ENCODE measurements at regions not wholly inside any gene's neighbourhood (a gene's known extent, or its start where the extent isn't known, plus 50 kb on each side); places are given as distances from the start of the nearest gene placed in this dataset.
"Not testable (repeated sequence)": the region's sequence is repeated elsewhere in the genome, so short reads cannot be mapped to it uniquely, and the experiment has no call there.

GRCh38 chr1:243001003-243001402 is 254.1 kb downstream of the CEP170 start:
- not testable (repeated sequence) for H3K27me3 ChIP-seq (ENCODE audit: insufficient read depth, low read length, poor library complexity); H3K4me2 ChIP-seq (ENCODE audit: low read length); H3K36me3 ChIP-seq (ENCODE audit: control insufficient read depth, insufficient read depth, low read length); H2BK15ac ChIP-seq (replicated peaks; ENCODE audit: low read depth); H3K4me1 ChIP-seq (ENCODE audit: control insufficient read depth, low read depth, low read length); H3K9ac ChIP-seq (ENCODE audit: low read length); H2BK120ac ChIP-seq (ENCODE audit: low read depth, low read length); DNase-seq; H3K18ac ChIP-seq (ENCODE audit: low read length); H3K79me2 ChIP-seq (ENCODE audit: control insufficient read depth, insufficient read depth, low read length); H4K5ac ChIP-seq (ENCODE audit: low read length); H3K27ac ChIP-seq (ENCODE audit: low read depth, low read length); H3K79me1 ChIP-seq (ENCODE audit: low read length); H3K56ac ChIP-seq (ENCODE audit: low read length); H3K4me3 ChIP-seq (ENCODE audit: low read length); H4K8ac ChIP-seq (ENCODE audit: low read depth, low read length); H3K4ac ChIP-seq (ENCODE audit: low read depth, low read length); H3K23ac ChIP-seq (ENCODE audit: low read length); H2AK5ac ChIP-seq (ENCODE audit: low read length); H2BK5ac ChIP-seq (ENCODE audit: low read length)
- WGBS (ENCODE audit: extremely low coverage, insufficient coverage, low lambda C conversion rate) = no CpG with 5 or more reads among the region's 4 CpGs

- H3K4me3 ChIP-seq (ENCODE audit: low read length); H4K8ac ChIP-seq (ENCODE audit: low read depth, low read length); H3K27me3 ChIP-seq (ENCODE audit: insufficient read depth, low read length, poor library complexity); DNase-seq; H2BK120ac ChIP-seq (ENCODE audit: low read depth, low read length); H3K4me2 ChIP-seq (ENCODE audit: low read length); H3K79me2 ChIP-seq (ENCODE audit: control insufficient read depth, insufficient read depth, low read length); H3K23ac ChIP-seq (ENCODE audit: low read length); H3K36me3 ChIP-seq (ENCODE audit: control insufficient read depth, insufficient read depth, low read length); H3K27ac ChIP-seq (ENCODE audit: low read depth, low read length); H4K5ac ChIP-seq (ENCODE audit: low read length); H2BK15ac ChIP-seq (replicated peaks; ENCODE audit: low read depth); H3K4ac ChIP-seq (ENCODE audit: low read depth, low read length); H3K9ac ChIP-seq (ENCODE audit: low read length); H3K56ac ChIP-seq (ENCODE audit: low read length); H3K18ac ChIP-seq (ENCODE audit: low read length); H2BK5ac ChIP-seq (ENCODE audit: low read length); H3K79me1 ChIP-seq (ENCODE audit: low read length); H3K4me1 ChIP-seq (ENCODE audit: control insufficient read depth, low read depth, low read length); H2AK5ac ChIP-seq (ENCODE audit: low read length): not testable (repeated sequence)
- no CpG with 5 or more reads among the region's 3 CpGs for WGBS (ENCODE audit: extremely low coverage, insufficient coverage, low lambda C conversion rate)
Observed at GRCh38 chr1:242992776-242993175, 262.3 kb downstream of the CEP170 start.

DNA sequence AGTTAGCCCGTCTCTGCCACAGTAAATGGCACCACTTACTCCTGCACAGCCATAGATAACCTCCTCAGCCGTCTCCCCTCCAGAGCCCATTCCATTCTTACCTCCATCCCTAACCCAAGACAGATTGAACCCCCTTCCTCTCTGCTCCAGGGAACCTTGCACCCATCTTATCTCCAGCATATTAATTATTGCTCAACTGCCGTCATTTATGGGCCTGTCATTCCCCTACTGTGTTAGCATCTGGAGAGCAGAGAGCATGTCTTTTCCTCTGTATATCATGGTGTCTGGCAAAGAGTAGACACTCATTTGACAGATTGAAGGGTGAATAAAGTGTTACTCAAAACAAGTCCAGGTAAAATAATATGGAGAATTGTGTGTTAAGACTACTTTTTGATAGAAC is 270.0 kb downstream of the CEP170 start:
- not testable (repeated sequence) for H3K56ac ChIP-seq (ENCODE audit: low read length)
- no CpG with 5 or more reads among the region's 3 CpGs for WGBS (ENCODE audit: extremely low coverage, insufficient coverage, low lambda C conversion rate)

DNA sequence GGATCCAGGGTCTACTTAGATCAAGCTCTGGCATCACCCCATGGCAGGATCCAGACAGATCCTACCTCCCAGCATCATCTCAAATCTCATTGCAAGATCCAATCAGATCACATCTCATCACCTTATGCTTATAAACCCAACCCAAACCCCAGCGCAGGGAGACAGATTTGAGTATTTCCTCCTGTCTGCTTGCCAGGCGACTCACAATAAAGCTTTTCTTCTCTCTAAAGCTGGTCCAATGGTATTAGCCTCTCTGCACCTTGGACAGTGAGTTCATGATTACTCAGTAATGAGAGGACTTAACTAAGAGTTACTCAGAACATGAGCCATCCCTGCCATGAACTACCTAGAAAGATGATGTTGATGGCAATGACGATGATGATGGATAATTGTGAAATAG is 281.7 kb downstream of the CEP170 start:
- not testable (repeated sequence) for H3K9ac ChIP-seq (ENCODE audit: low read length); H3K23ac ChIP-seq (ENCODE audit: low read length); H3K27me3 ChIP-seq (ENCODE audit: insufficient read depth, low read length, poor library complexity); H2BK15ac ChIP-seq (replicated peaks; ENCODE audit: low read depth); H3K79me2 ChIP-seq (ENCODE audit: control insufficient read depth, insufficient read depth, low read length); H3K18ac ChIP-seq (ENCODE audit: low read length); H3K27ac ChIP-seq (ENCODE audit: low read depth, low read length); H3K4ac ChIP-seq (ENCODE audit: low read depth, low read length); DNase-seq; H2AK5ac ChIP-seq (ENCODE audit: low read length); H2BK5ac ChIP-seq (ENCODE audit: low read length); H4K8ac ChIP-seq (ENCODE audit: low read depth, low read length); H3K4me3 ChIP-seq (ENCODE audit: low read length); H3K56ac ChIP-seq (ENCODE audit: low read length); H3K79me1 ChIP-seq (ENCODE audit: low read length); H4K5ac ChIP-seq (ENCODE audit: low read length); H3K4me2 ChIP-seq (ENCODE audit: low read length); H2BK120ac ChIP-seq (ENCODE audit: low read depth, low read length); H3K36me3 ChIP-seq (ENCODE audit: control insufficient read depth, insufficient read depth, low read length); H3K4me1 ChIP-seq (ENCODE audit: control insufficient read depth, low read depth, low read length)
- no CpG with 5 or more reads among the region's 3 CpGs for WGBS (ENCODE audit: extremely low coverage, insufficient coverage, low lambda C conversion rate)

More for the DNA sequence above, 270.0 kb downstream of the CEP170 start:
- H3K4ac ChIP-seq (ENCODE audit: low read depth, low read length); H2BK5ac ChIP-seq (ENCODE audit: low read length); H4K5ac ChIP-seq (ENCODE audit: low read length); H3K79me1 ChIP-seq (ENCODE audit: low read length); H3K9ac ChIP-seq (ENCODE audit: low read length); H3K27me3 ChIP-seq (ENCODE audit: insufficient read depth, low read length, poor library complexity); H3K4me3 ChIP-seq (ENCODE audit: low read length); DNase-seq; H3K23ac ChIP-seq (ENCODE audit: low read length); H2BK120ac ChIP-seq (ENCODE audit: low read depth, low read length); H3K79me2 ChIP-seq (ENCODE audit: control insufficient read depth, insufficient read depth, low read length); H3K36me3 ChIP-seq (ENCODE audit: control insufficient read depth, insufficient read depth, low read length); H3K18ac ChIP-seq (ENCODE audit: low read length); H2AK5ac ChIP-seq (ENCODE audit: low read length); H3K27ac ChIP-seq (ENCODE audit: low read depth, low read length); H3K4me2 ChIP-seq (ENCODE audit: low read length); H2BK15ac ChIP-seq (replicated peaks; ENCODE audit: low read depth); H3K4me1 ChIP-seq (ENCODE audit: control insufficient read depth, low read depth, low read length); H4K8ac ChIP-seq (ENCODE audit: low read depth, low read length): not testable (repeated sequence)

DNA sequence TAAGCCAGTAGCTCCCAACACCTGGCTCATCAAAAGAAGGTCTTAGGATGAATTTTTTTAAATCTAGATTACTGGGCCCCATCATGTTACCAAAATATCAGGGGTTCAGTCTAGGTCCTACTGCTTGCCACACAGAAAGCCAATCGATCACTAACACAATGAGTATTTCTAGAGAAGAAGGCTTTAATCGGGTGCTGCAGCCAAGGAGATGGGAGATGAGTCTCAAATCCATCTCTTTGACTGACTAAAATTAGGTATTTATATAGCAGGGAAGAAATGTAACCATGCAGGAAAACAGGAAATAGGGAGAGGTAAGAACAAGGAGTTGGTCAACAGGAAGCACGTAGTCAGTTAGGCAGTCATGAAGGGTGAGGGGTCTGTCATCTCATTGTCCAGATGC is 288.2 kb downstream of the CEP170 start:
- Histone ChIP-seq H3K36me3 (ENCODE audit: control insufficient read depth, insufficient read depth, low read length) (no peaks in the 10 kb centered on the region), H2AK5ac (ENCODE audit: low read length) (no peak overlapping the region), H3K4me3 (ENCODE audit: low read length) (no peak overlapping the region), H3K79me2 (ENCODE audit: control insufficient read depth, insufficient read depth, low read length) (no peaks in the 10 kb centered on the region), H2BK15ac (replicated peaks; ENCODE audit: low read depth) (no peak overlapping the region), H3K27me3 (ENCODE audit: insufficient read depth, low read length, poor library complexity) (no peaks in the 10 kb centered on the region), H3K79me1 (ENCODE audit: low read length) (no peaks in the 10 kb centered on the region), H4K8ac (ENCODE audit: low read depth, low read length) (no peak overlapping the region), H2BK120ac (ENCODE audit: low read depth, low read length) (no peak overlapping the region), H3K4me1 (ENCODE audit: control insufficient read depth, low read depth, low read length) (no peaks in the 10 kb centered on the region), H3K9ac (ENCODE audit: low read length) (no peak overlapping the region), H3K23ac (ENCODE audit: low read length) (no peak overlapping the region), H4K5ac (ENCODE audit: low read length) (no peak overlapping the region), H3K4me2 (ENCODE audit: low read length) (no peak overlapping the region), H3K27ac (ENCODE audit: low read depth, low read length) (no peak overlapping the region), H3K18ac (ENCODE audit: low read length) (no peak overlapping the region), H2BK5ac (ENCODE audit: low read length) (no peak overlapping the region), H3K4ac (ENCODE audit: low read depth, low read length) (no peak overlapping the region), H3K56ac (ENCODE audit: low read length) (no peak overlapping the region)
- DNase-seq = no peak
- WGBS (ENCODE audit: extremely low coverage, insufficient coverage, low lambda C conversion rate) = no CpG with 5 or more reads among the region's 3 CpGs

DNA sequence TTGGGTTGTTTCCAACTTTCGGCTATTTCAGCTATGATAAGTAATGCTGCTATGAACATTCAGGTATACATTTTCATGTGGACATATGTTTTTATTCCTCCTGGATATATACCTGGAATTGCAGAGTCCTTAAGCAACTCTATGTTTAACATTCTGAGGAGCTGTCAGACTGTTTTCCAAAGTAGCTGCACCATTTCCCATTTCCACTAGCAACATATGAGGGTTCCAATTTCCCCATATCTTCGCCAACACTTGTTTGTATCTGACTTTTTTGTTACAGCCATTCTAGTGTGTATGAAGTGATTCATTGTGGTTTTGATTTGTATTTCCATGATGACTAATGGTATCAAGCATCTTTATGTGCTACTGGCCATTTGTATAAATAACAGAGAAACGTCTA is 295.7 kb downstream of the CEP170 start:
- not testable (repeated sequence) for H2BK15ac ChIP-seq (replicated peaks; ENCODE audit: low read depth); H3K4ac ChIP-seq (ENCODE audit: low read depth, low read length); H2AK5ac ChIP-seq (ENCODE audit: low read length); H3K79me1 ChIP-seq (ENCODE audit: low read length); H3K36me3 ChIP-seq (ENCODE audit: control insufficient read depth, insufficient read depth, low read length); H3K9ac ChIP-seq (ENCODE audit: low read length); H3K18ac ChIP-seq (ENCODE audit: low read length); H3K79me2 ChIP-seq (ENCODE audit: control insufficient read depth, insufficient read depth, low read length); H3K4me1 ChIP-seq (ENCODE audit: control insufficient read depth, low read depth, low read length); H3K4me2 ChIP-seq (ENCODE audit: low read length); H3K23ac ChIP-seq (ENCODE audit: low read length); H4K8ac ChIP-seq (ENCODE audit: low read depth, low read length); H2BK120ac ChIP-seq (ENCODE audit: low read depth, low read length); H3K27me3 ChIP-seq (ENCODE audit: insufficient read depth, low read length, poor library complexity); DNase-seq; H3K4me3 ChIP-seq (ENCODE audit: low read length); H3K27ac ChIP-seq (ENCODE audit: low read depth, low read length); H4K5ac ChIP-seq (ENCODE audit: low read length); H3K56ac ChIP-seq (ENCODE audit: low read length); H2BK5ac ChIP-seq (ENCODE audit: low read length)
- no CpG with 5 or more reads among the region's 3 CpGs for WGBS (ENCODE audit: extremely low coverage, insufficient coverage, low lambda C conversion rate)

Measured in mesendoderm (in vitro differentiated cells).